ENCODE measurements at regions not wholly inside any gene's neighbourhood (a gene's known extent, or its start where the extent isn't known, plus 50 kb on each side); places are given as distances from the start of the nearest gene placed in this dataset.

- peaks cover 11% of the 10 kb centered on the region for H3K4me1 Mint-ChIP-seq
- H3K4me3 Mint-ChIP-seq = no peak overlapping the region
- POLR2A ChIA-PET = no interaction called here
- no peaks in the 10 kb centered on the region for H3K36me3 Mint-ChIP-seq
- H3K27me3 Mint-ChIP-seq (ENCODE audit: low read depth) = no peaks in the 10 kb centered on the region
- no peak for DNase-seq (ENCODE audit: low spot score)
- no peak for ATAC-seq
- TF ChIP-seq OVOL2 (CRISPR knock-in tag; IDR thresholded peaks at IDR 0.05; ENCODE audit: borderline replicate concordance) = no peak
- TF ChIP-seq ZBTB43 (CRISPR knock-in tag; IDR thresholded peaks at IDR 0.05) = no peak
- no peak for TF ChIP-seq ZNF219 (CRISPR knock-in tag; IDR thresholded peaks at IDR 0.05; ENCODE audit: borderline replicate concordance)
- TF ChIP-seq ZNF121 (CRISPR knock-in tag; IDR thresholded peaks at IDR 0.05) = no peak
- TF ChIP-seq ATF1 (CRISPR knock-in tag; IDR thresholded peaks at IDR 0.05) = no peak
- TF ChIP-seq TEAD4 (CRISPR knock-in tag; IDR thresholded peaks at IDR 0.05) = no peak
- TF ChIP-seq ZNF263 (CRISPR knock-in tag; IDR thresholded peaks at IDR 0.05; ENCODE audit: low read depth) = no peak
- no peak for TF ChIP-seq GABPB1 (CRISPR knock-in tag; IDR thresholded peaks at IDR 0.05)
- TF ChIP-seq JAZF1 (CRISPR knock-in tag; IDR thresholded peaks at IDR 0.05) = no peak
- no peak for TF ChIP-seq IRF2 (CRISPR knock-in tag; IDR thresholded peaks at IDR 0.05; ENCODE audit: borderline replicate concordance, low read depth)
- no peak for TF ChIP-seq ZSCAN18 (CRISPR knock-in tag; IDR thresholded peaks at IDR 0.05)
- TF ChIP-seq CTCF (IDR thresholded peaks at IDR 0.05) = no peak
- CTCF ChIA-PET = interaction anchor here (0.6 kb wide), 1 partner anchor 377 kb away, joined by 7 read pairs; no protein-coding TSS in a partner anchor
- no peaks in the 10 kb centered on the region; the same call in 1 of the 2 replicates for H3K9me3 Mint-ChIP-seq
- H3K27ac Mint-ChIP-seq = no peak overlapping the region
Observed at GRCh38 chr13:94811753-94812152, 99.4 kb upstream of the SOX21 start.

- Mint-ChIP-seq H3K36me3 (no peaks in the 10 kb centered on the region), H3K9me3 (peaks cover 3% of the 10 kb centered on the region; the same call in 1 of the 2 replicates), H3K27ac (no peak overlapping the region), H3K4me3 (no peak overlapping the region), H3K4me1 (no peaks in the 10 kb centered on the region), H3K27me3 (ENCODE audit: low read depth) (no peaks in the 10 kb centered on the region)
- ChIA-PET CTCF (interaction anchor here (0.9 to 1.2 kb wide), 3 partner anchors 13 to 580 kb away, joined by 3 to 4 read pairs (median 3); no protein-coding TSS in a partner anchor), POLR2A (no interaction called here)
- DNase-seq (ENCODE audit: low spot score) (no peak), ATAC-seq (no peak)
- TF ChIP-seq MLX (CRISPR knock-in tag; IDR thresholded peaks at IDR 0.05) (no peak), IRF2 (CRISPR knock-in tag; IDR thresholded peaks at IDR 0.05; ENCODE audit: borderline replicate concordance, low read depth) (no peak), ZNF512 (CRISPR knock-in tag; IDR thresholded peaks at IDR 0.05; ENCODE audit: borderline replicate concordance) (no peak), FOXP1 (CRISPR knock-in tag; IDR thresholded peaks at IDR 0.05; ENCODE audit: borderline replicate concordance) (no peak), ZBTB21 (CRISPR knock-in tag; IDR thresholded peaks at IDR 0.05; ENCODE audit: borderline replicate concordance) (no peak), KAT7 (CRISPR knock-in tag; IDR thresholded peaks at IDR 0.05; ENCODE audit: borderline replicate concordance) (no peak), ZBTB43 (CRISPR knock-in tag; IDR thresholded peaks at IDR 0.05) (no peak), ETV6 (CRISPR knock-in tag; IDR thresholded peaks at IDR 0.05) (no peak), TEAD1 (CRISPR knock-in tag; IDR thresholded peaks at IDR 0.05) (no peak), GABPB1 (CRISPR knock-in tag; IDR thresholded peaks at IDR 0.05) (no peak), PRDM15 (CRISPR knock-in tag; IDR thresholded peaks at IDR 0.05) (no peak), ZNF425 (CRISPR knock-in tag; conservative IDR thresholded peaks at IDR 0.05) (no peak)
Observed at GRCh38 chr13:94800423-94800822, 88.1 kb upstream of the SOX21 start.
